ENCODE measurements at regions not wholly inside any gene's neighbourhood (a gene's known extent, or its start where the extent isn't known, plus 50 kb on each side); places are given as distances from the start of the nearest gene placed in this dataset.
"Not testable (repeated sequence)": the region's sequence is repeated elsewhere in the genome, so short reads cannot be mapped to it uniquely, and the experiment has no call there.

- intact Hi-C loops (cut with DNase I): no loop called here
These were observed 317.2 kb upstream of the ID2 start for GRCh38 chr2:8364668-8365067.

GRCh38 chr2:8365331-8365910, 316.4 kb upstream of the ID2 start:
- intact Hi-C loops (cut with DNase I): no loop called here

More at GRCh38 chr2:8364668-8365067, 317.2 kb upstream of the ID2 start:
- DNase-seq (ENCODE audit: low spot score): no peak

GRCh38 chr2:8367833-8368232, 314.0 kb upstream of the ID2 start:
- DNase-seq (ENCODE audit: low spot score): no peak
- intact Hi-C loops (cut with DNase I): no loop called here

More at GRCh38 chr2:8365331-8365910, 316.4 kb upstream of the ID2 start:
- no peak for DNase-seq (ENCODE audit: low spot score)

GRCh38 chr2:8368463-8368862, 313.4 kb upstream of the ID2 start:
- intact Hi-C loops (cut with DNase I): no loop called here

GRCh38 chr2:8369522-8369921, 312.3 kb upstream of the ID2 start:
- intact Hi-C loops (cut with DNase I): no loop called here
- no peak for DNase-seq (ENCODE audit: low spot score)

More at GRCh38 chr2:8368463-8368862, 313.4 kb upstream of the ID2 start:
- no peak for DNase-seq (ENCODE audit: low spot score)

GRCh38 chr2:8370258-8370802, 311.5 kb upstream of the ID2 start:
- intact Hi-C loops (cut with DNase I): no loop called here
- DNase-seq (ENCODE audit: low spot score): no peak

GRCh38 chr2:8371653-8372052, 310.2 kb upstream of the ID2 start:
- no peak for DNase-seq (ENCODE audit: low spot score)
- intact Hi-C loops (cut with DNase I): no loop called here

GRCh38 chr2:8374782-8375181, 307.1 kb upstream of the ID2 start:
- intact Hi-C loops (cut with DNase I): no loop called here
- no peak for DNase-seq (ENCODE audit: low spot score)

- intact Hi-C loops (cut with DNase I): no loop called here
- no peak for DNase-seq (ENCODE audit: low spot score)
These were observed 305.0 kb upstream of the ID2 start for GRCh38 chr2:8376603-8377410.

GRCh38 chr2:8378016-8378810, 303.6 kb upstream of the ID2 start:
- intact Hi-C loops (cut with DNase I): no loop called here

GRCh38 chr2:8379128-8379527, 302.7 kb upstream of the ID2 start:
- intact Hi-C loops (cut with DNase I): no loop called here
- no peak for DNase-seq (ENCODE audit: low spot score)

More at GRCh38 chr2:8378016-8378810, 303.6 kb upstream of the ID2 start:
- no peak for DNase-seq (ENCODE audit: low spot score)

- intact Hi-C loops (cut with DNase I): no loop called here
- no peak for DNase-seq (ENCODE audit: low spot score)
These were observed 302.3 kb upstream of the ID2 start for GRCh38 chr2:8379549-8379948.

- intact Hi-C loops (cut with DNase I): no loop called here
These were observed 301.8 kb upstream of the ID2 start for GRCh38 chr2:8380026-8380425.

GRCh38 chr2:8380566-8380965, 301.3 kb upstream of the ID2 start:
- intact Hi-C loops (cut with DNase I): no loop called here
- no peak for DNase-seq (ENCODE audit: low spot score)

More at GRCh38 chr2:8380026-8380425, 301.8 kb upstream of the ID2 start:
- no peak for DNase-seq (ENCODE audit: low spot score)

- intact Hi-C loops (cut with DNase I): no loop called here
- no peak for DNase-seq (ENCODE audit: low spot score)
These were observed 299.4 kb upstream of the ID2 start for GRCh38 chr2:8382485-8382884.

GRCh38 chr2:8386748-8387147, 295.1 kb upstream of the ID2 start:
- DNase-seq (ENCODE audit: low spot score); intact Hi-C loops (cut with DNase I): not testable (repeated sequence)

GRCh38 chr2:8388781-8389180, 293.1 kb upstream of the ID2 start:
- no peak for DNase-seq (ENCODE audit: low spot score)
- intact Hi-C loops (cut with DNase I): no loop called here

GRCh38 chr2:8389431-8390108, 292.3 kb upstream of the ID2 start:
- no peak for DNase-seq (ENCODE audit: low spot score)
- intact Hi-C loops (cut with DNase I): no loop called here

GRCh38 chr2:8391126-8391525, 290.7 kb upstream of the ID2 start:
- intact Hi-C loops (cut with DNase I): no loop called here
- DNase-seq (ENCODE audit: low spot score): no peak

GRCh38 chr2:8391584-8391983, 290.3 kb upstream of the ID2 start:
- DNase-seq (ENCODE audit: low spot score): no peak
- intact Hi-C loops (cut with DNase I): no loop called here

Data from cardiac septum (tissue), 1 donor.